Parathyroid adenoma (tissue), 2 donors: ENCODE measurements at regions not wholly inside any gene's neighbourhood (a gene's known extent, or its start where the extent isn't known, plus 50 kb on each side); places are given as distances from the start of the nearest gene placed in this dataset.

Experiments used
- H2AFZ ChIP-seq: fragments of 300-600 bp; sonication (generic); one replicate; pipeline ENCODE4 v1.7.0; 2017; ENCODE audit warnings: antibody characterized with exemption, mild to moderate bottlenecking
- H3K27ac ChIP-seq: fragments of 300-600 bp; sonication (generic); one replicate; pipeline ENCODE4 v1.7.0; 2017
- H3K27me3 ChIP-seq: fragments of 300-600 bp; sonication (generic); one replicate; pipeline ENCODE4 v1.7.0; 2017; ENCODE audit warnings: low read length; ENCODE audit not compliant: control insufficient read depth, insufficient read depth
- H3K36me3 ChIP-seq: fragments of 300-600 bp; sonication (generic); one replicate; pipeline ENCODE4 v1.7.0; 2017; ENCODE audit warnings: low read length; ENCODE audit not compliant: control insufficient read depth, insufficient read depth
- H3K4me1 ChIP-seq: fragments of 300-600 bp; sonication (generic); one replicate; pipeline ENCODE4 v1.7.0; 2017; ENCODE audit warnings: control low read depth
- H3K4me2 ChIP-seq: fragments of 300-600 bp; sonication (generic); one replicate; pipeline ENCODE4 v1.7.0; 2017; ENCODE audit warnings: low read length
- H3K4me3 ChIP-seq: fragments of 300-600 bp; sonication (generic); one replicate; pipeline ENCODE4 v1.7.0; 2017; ENCODE audit warnings: low read depth, low read length
- H3K79me2 ChIP-seq: fragments of 300-600 bp; sonication (generic); one replicate; pipeline ENCODE4 v1.7.0; 2017; ENCODE audit warnings: control low read depth
- H3K9ac ChIP-seq: fragments of 300-600 bp; sonication (generic); one replicate; pipeline ENCODE4 v1.7.0; 2017; ENCODE audit warnings: mild to moderate bottlenecking
- H3K9me3 ChIP-seq: fragments of 300-600 bp; sonication (generic); one replicate; pipeline ENCODE4 v1.7.0; 2017; ENCODE audit warnings: low read length; ENCODE audit not compliant: control insufficient read depth
- CTCF ChIP-seq: fragments of 300-600 bp; sonication (generic); IDR thresholded peaks from one replicate; pipeline ENCODE4 v1.7.0; 2017; ENCODE audit warnings: antibody characterized with exemption, mild to moderate bottlenecking
- donor health status: primary hyperparathyroidism.

- no peaks in the 10 kb centered on the region for H3K4me1 ChIP-seq
- H3K27ac ChIP-seq: no peak overlapping the region
- TF ChIP-seq CTCF: no peak
- H3K27me3 ChIP-seq: no peaks in the 10 kb centered on the region
- no peak overlapping the region for H3K4me3 ChIP-seq
- no peaks in the 10 kb centered on the region for H3K9me3 ChIP-seq
- no peak overlapping the region for H3K4me2 ChIP-seq
- no peaks in the 10 kb centered on the region for H3K79me2 ChIP-seq
- H2AFZ ChIP-seq: no peak overlapping the region
- H3K36me3 ChIP-seq: no peaks in the 10 kb centered on the region
- no peak overlapping the region for H3K9ac ChIP-seq
These were observed 94.1 kb upstream of the KLF6 start for GRCh38 chr10:3879073-3879472.

- no peaks in the 10 kb centered on the region for H3K79me2 ChIP-seq
- H3K36me3 ChIP-seq: no peaks in the 10 kb centered on the region
- no peaks in the 10 kb centered on the region for H3K27me3 ChIP-seq
- H3K27ac ChIP-seq: no peak overlapping the region
- no peaks in the 10 kb centered on the region for H3K9me3 ChIP-seq
- no peak for TF ChIP-seq CTCF
- no peaks in the 10 kb centered on the region for H3K4me1 ChIP-seq
- H3K4me2 ChIP-seq: no peak overlapping the region
- H3K9ac ChIP-seq: no peak overlapping the region
- no peak overlapping the region for H3K4me3 ChIP-seq
- H2AFZ ChIP-seq: peak overlapping the region; percentile 5
These were observed 92.4 kb upstream of the KLF6 start for GRCh38 chr10:3877211-3878000.

- H3K4me2 ChIP-seq: no peak overlapping the region
- H3K27me3 ChIP-seq: no peaks in the 10 kb centered on the region
- no peak overlapping the region for H3K27ac ChIP-seq
- H3K36me3 ChIP-seq: no peaks in the 10 kb centered on the region
- H3K9ac ChIP-seq: no peak overlapping the region
- no peaks in the 10 kb centered on the region for H3K9me3 ChIP-seq
- no peak overlapping the region for H2AFZ ChIP-seq
- no peak for TF ChIP-seq CTCF
- H3K4me1 ChIP-seq: no peaks in the 10 kb centered on the region
- no peaks in the 10 kb centered on the region for H3K79me2 ChIP-seq
- no peak overlapping the region for H3K4me3 ChIP-seq
These were observed 91.4 kb upstream of the KLF6 start for GRCh38 chr10:3876350-3876962.

GRCh38 chr10:3875842-3876235, 90.8 kb upstream of the KLF6 start:
- H3K4me3 ChIP-seq: no peak overlapping the region
- TF ChIP-seq CTCF: no peak
- no peak overlapping the region for H3K4me2 ChIP-seq
- H3K27me3 ChIP-seq: no peaks in the 10 kb centered on the region
- no peaks in the 10 kb centered on the region for H3K4me1 ChIP-seq
- no peaks in the 10 kb centered on the region for H3K9me3 ChIP-seq
- H3K9ac ChIP-seq: no peak overlapping the region
- H3K27ac ChIP-seq: no peak overlapping the region
- no peaks in the 10 kb centered on the region for H3K36me3 ChIP-seq
- no peak overlapping the region for H2AFZ ChIP-seq
- H3K79me2 ChIP-seq: no peaks in the 10 kb centered on the region
